Fibroblast of skin of right biceps (primary cell): ENCODE measurements at regions not wholly inside any gene's neighbourhood (a gene's known extent, or its start where the extent isn't known, plus 50 kb on each side); places are given as distances from the start of the nearest gene placed in this dataset.
"Not testable (repeated sequence)": the region's sequence is repeated elsewhere in the genome, so short reads cannot be mapped to it uniquely, and the experiment has no call there.

ENCODE experiments used
- DNase-seq: peaks from one replicate; pipeline ENCODE4 v3.0.0-alpha.2; 2013

GRCh38 chr6:978937-979685 lies 286.2 kb upstream of the EXOC2 start:
- peak; percentile 28 for DNase-seq

GRCh38 chr6:977226-977625 lies 284.3 kb upstream of the EXOC2 start:
- DNase-seq = not testable (repeated sequence)

- peak; percentile 81 for DNase-seq
Measured at GRCh38 chr6:971981-972640, 279.2 kb upstream of the EXOC2 start.

GRCh38 chr6:968791-969190 lies 275.9 kb upstream of the EXOC2 start:
- DNase-seq = no peak

DNA sequence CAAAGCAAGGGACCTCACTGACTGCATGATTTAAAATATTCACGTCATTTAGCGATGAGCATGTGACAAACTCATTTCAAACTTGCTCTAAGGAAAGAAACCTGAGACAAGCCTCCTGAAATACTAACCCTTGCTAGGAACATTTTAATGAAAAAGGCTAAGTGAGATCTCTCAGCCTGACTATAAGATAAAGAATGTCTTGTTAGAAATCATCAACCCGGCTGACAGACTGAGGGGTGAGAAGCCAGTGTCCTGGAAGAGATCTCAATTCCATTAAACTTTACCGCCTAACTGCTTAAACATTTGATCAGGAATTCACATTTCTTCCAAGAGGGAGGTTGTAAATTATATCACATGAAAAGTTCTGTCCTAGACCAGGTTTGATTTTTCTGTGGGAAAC lies 274.8 kb upstream of the EXOC2 start:
- no peak for DNase-seq

DNA sequence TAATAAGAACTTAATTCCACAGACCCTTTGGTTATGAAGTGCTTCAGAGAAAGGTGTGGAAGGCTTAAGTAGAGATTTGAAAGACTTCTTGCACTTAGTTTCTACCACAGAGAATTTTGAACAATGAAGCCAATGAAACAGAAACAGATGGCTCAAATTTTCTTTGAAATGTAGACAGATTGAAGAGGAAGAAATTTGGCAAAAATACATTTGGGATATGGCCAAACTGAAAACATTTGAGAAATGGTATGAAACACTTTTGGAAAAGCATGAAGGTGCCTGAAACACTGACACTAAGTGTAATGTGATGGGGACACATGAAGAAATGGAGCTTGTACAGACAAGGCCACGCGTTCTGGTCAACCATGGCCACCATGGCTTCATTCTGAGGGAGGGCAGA lies 272.4 kb upstream of the EXOC2 start:
- no peak for DNase-seq

- no peak for DNase-seq
Measured at GRCh38 chr6:963456-963855, 270.5 kb upstream of the EXOC2 start.

DNA sequence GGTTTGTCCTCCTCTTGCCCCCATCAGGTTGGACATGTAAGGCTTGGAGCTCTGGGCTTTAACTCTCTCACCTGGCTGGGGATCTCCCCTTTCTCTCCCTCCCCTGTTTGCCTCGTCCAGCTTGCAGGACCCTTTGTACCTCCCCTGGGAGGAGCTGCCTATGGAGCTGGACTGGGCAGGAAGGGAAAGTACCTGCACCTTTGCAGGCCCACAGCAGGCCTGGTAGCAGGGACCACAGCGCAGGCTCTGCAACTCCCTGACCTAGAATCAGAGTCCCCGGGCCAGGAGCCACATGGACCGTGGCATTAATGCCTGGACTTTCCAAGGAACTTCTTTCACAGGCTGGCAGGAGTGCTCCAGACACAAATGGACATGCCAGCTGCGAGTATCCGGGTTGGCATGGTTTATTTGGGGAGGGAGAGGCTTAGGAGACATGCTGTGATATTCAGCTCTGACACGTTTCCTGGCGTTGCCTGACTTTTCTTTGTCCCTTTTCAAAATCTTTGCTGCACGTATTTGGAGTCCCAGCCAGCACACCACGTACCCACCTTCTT lies 268.5 kb upstream of the EXOC2 start:
- no peak for DNase-seq

DNA sequence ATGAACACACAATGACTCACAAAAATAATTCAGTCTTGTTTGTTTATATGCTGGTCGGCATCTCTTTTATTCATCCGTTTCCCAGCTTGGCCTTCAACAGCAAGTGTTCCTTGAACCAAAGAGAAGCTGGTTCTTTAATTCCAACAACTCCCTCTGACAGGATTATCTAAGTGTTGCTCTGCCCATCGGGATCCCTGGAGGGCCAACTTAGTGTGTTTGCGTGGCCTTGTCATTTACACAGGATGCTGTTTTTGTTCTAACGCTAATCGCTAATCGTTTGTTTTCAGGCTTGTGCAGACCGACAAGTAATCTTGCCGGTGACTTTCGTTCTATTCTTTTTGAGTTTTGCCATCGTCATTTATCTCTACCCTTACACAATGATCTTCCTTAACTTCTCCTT lies 267.4 kb upstream of the EXOC2 start:
- no peak for DNase-seq

DNA sequence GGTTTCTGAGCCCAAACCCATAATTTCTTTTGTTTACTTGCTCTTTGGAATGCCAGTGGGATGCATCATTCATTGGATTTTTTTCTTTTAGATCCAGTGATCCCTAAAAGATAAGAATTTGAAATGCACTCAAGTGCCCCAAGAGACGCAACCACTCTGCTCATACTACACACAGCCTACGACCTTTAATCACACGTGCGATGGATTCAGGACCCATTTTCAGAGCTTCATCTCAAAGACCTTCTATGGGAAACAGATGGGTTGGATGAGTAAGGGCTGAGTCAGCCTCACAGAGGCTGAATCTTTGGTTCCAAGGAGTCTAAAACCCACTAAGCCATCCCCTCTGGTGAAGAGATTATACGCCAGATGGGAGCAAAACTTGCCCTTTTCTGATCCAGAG lies 265.5 kb upstream of the EXOC2 start:
- DNase-seq = peak; percentile 98

DNA sequence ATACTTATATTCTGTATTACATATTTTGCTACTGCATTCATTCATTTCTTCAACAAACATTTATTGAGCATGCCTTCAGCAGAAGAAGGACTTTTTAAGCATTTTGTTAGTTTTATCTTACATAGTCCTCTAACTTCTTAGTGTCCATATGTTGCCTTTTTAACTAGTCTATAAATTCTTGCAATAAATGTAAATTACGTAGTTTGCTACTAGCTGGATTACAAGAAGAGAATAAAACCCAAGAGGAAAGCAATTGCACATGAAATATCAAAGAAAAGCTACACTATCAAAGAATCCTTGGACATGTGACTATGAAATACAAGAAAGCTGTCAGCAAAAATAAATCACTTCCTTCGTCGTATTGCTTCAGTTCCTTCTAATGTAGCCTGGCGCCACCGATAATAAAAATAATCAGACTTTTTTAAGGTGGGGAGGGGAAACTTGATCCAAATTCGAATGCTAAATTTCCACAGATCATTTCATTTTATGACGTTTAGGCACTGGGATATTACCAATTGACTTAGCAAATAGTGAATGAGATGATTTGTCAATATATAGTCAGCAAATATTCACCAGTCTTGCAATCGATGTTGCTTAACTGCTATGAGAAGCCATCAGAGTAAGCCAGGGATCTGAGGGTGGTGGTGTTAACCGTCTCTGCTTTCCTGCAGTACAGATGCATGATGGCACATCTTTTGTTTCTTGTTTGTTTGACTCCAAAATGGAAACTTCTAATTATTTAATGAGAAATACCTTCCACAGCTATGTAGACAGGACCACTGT lies 258.7 kb upstream of the EXOC2 start:
- DNase-seq = peak; percentile 26

DNA sequence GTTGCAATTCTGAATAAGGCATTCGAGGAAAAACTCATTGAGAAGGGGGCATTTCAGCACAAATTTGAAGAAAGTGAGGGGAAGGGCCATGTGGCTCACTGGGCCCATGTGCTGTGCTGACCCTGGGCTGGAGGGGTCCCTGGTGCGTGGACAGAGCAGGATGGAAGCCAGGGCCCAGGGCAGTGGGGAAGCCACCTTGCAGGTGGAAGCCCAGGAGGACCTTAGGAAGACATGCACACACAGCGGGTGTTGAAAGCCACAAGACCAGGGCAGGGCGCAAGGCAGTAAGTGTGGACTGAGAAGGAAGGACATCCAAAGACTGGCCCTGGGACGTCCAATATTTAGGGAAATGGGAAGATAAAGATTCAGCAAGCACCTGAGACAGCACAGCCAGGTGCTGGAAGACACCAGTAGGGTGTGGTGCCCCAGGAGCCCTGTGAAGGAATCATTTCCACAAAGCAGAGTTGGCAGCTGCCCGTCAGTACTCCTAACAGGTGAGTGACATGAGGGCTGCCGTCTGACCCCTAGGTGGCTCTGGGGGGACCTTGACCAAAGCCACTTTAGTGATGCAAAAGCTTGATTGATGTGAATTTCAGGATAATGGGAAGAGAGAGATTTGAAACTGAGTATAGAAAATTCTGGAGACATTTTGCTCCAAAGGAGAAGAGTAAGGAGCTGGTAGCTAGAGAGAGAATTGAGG lies 254.4 kb upstream of the EXOC2 start:
- no peak for DNase-seq

GRCh38 chr6:946546-946945 lies 253.6 kb upstream of the EXOC2 start:
- peak; percentile 49 for DNase-seq

DNA sequence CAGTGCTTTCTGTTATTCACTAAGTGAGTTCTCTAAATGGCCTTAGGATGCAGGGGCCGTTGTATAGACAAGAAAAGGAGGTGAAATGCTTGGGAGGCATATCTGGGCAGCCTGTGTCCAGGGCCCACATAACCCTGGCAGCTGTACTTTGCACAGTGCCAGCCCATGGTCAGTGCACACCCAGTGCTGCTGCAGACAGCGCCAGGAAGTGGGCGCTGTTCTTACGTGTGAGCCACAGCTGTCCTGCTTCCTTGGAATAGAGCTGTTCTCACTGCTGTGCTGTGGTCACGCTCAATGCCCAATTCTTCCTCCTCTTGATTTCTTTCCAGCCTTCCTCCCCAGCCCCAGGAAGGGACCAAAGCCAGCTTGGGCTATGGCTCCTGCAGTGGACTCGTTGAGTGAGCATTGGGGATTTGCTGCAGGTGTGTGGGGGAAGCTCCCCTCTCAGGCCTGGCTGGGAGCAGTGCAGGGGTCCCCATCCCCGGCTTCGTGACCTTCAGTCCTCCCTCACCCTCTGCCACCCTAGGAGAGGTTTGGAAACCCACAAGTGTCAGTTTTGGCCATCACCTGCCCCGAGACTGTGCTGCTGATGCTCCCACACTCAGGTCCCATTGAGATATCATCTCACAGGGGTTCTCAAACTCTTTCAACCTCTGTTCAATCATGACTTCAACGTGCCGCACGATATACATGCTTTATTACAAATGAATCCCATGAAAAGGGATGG lies 246.8 kb upstream of the EXOC2 start:
- no peak for DNase-seq

- DNase-seq = no peak
Measured at GRCh38 chr6:938916-939315, 246.0 kb upstream of the EXOC2 start.

DNA sequence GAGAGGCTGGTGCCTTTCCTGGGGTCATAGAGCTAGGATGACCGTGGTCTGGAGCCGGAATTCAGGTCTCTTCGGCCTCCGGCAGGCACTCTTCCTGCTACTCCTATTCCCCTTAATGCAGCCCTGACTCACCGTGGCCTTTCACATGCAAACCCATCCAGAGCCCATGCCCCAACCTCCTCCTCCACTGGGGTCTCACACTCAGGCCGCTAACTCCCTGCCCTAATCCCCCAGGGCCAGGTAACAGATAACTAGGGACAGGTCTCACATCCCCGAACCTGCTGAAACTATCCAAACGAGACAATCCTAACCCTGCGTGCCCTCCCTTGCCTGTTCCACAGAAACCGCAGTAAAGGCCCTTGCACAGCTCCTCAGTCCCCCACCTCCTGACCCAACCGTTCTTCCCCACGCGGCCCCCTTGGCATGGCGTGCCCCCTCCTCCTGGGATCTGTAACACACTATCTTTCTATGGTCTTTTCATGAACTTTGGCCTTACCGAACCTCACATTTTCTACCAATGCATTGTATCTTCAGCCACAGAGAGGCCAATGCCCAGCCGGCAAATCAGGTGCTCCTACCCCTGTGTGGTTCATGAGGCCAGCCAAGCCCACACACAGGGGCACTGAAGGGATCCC lies 245.4 kb upstream of the EXOC2 start:
- DNase-seq = no peak

- no peak for DNase-seq
Measured at GRCh38 chr6:935582-935981, 242.6 kb upstream of the EXOC2 start.

DNA sequence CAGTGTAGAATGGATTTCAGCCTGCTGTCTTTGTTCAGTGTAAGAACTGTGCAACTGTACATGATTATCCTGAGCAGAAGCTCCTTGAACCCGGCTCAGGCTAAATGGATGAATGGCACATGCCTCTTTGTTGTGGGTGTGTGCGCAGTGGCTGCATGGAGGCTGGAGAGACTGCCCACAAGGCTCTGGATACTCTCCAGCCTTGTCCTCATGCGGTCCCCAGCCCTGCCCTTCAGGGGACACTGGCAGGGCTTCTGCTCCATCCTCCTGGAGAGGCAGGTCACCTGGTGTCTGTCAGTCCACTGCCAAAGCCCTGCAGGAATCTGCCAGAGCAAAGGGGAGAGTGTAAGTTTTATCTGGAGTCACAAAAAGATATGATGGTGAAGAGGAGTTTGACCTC lies 241.7 kb upstream of the EXOC2 start:
- DNase-seq = no peak

DNA sequence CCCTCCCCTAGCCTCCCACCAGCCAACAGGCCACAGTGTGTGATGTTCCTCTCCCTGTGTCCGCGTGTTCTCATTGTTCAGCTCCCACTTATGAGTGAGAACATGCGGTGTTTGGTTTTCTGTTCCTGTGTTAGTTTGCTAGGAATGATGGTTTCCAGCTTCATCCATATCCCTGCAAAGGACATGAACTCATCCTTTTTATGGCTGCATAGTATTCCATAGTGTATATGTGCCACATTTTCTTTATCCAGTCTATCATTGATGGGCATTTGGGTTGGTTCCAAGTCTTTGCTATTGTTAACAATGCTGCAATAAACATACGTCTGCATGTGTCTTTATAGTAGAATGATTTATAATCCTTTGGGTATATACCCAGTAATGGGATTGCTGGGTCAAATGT lies 239.0 kb upstream of the EXOC2 start:
- DNase-seq = not testable (repeated sequence)

DNA sequence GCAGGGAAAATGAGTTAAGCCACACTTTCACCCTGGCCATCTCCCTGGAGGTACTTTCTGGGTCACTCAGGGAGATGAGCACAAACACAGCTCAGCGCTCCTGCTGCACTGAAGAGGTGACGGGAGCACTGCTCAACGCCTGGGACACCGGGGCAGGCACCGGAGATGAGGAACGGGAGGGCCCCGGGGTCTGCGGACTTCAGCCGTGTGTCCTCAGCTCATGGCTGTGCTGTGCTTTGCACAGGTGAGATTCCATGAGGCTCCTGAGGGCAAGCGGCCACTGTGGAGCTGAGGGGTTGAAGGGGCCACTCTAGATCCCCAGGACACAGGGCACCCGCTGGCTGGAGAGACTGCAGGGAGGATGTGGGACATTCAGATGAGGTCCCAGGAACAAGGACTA lies 234.2 kb upstream of the EXOC2 start:
- no peak for DNase-seq

GRCh38 chr6:925656-926213 lies 232.8 kb upstream of the EXOC2 start:
- DNase-seq = no peak
